Activated CD8-positive, alpha-beta T cell treated with anti-CD3 and anti-CD28 coated beads, Interleukin-2, amount 10 ng/mL, durations not matched to agents 7 days and 5 days (primary cell): ENCODE measurements at regions not wholly inside any gene's neighbourhood (a gene's known extent, or its start where the extent isn't known, plus 50 kb on each side); places are given as distances from the start of the nearest gene placed in this dataset.
"Not testable (repeated sequence)": the region's sequence is repeated elsewhere in the genome, so short reads cannot be mapped to it uniquely, and the experiment has no call there.

Source experiments
- ATAC-seq: fragments of 150-1000 bp; cut with Tn5 transposase; one replicate; pipeline ENCODE4 v1.10.0; 2021; ENCODE audit warnings: moderate library complexity
- CTCF ChIA-PET: fragments of 350-600 bp; sonication (Branson Sonifier 250); formaldehyde crosslinking; loops from one replicate; lab custom pipeline; 2021; ENCODE audit warnings: antibody characterized with exemption; lab: Charles Lee
- POLR2A ChIA-PET: fragments of 350-600 bp; sonication (Branson Sonifier 250); formaldehyde crosslinking; loops from one replicate; lab custom pipeline; 2021; ENCODE audit warnings: antibody characterized with exemption; lab: Charles Lee
- DNase-seq: peaks from one replicate; pipeline ENCODE4 v3.0.0-alpha.2; 2020
- H3K27ac Mint-ChIP-seq: one replicate; pipeline ENCODE4 v1.8.0; 2021; ENCODE audit warnings: mild to moderate bottlenecking, mixed read lengths
- H3K27me3 Mint-ChIP-seq: one replicate; pipeline ENCODE4 v1.8.0; 2021; ENCODE audit warnings: low read depth, mixed read lengths
- H3K36me3 Mint-ChIP-seq: one replicate; pipeline ENCODE4 v1.8.0; 2021; ENCODE audit warnings: low read depth, mixed read lengths
- H3K4me1 Mint-ChIP-seq: one replicate; pipeline ENCODE4 v1.8.0; 2021; ENCODE audit warnings: low read depth, mixed read lengths
- H3K4me3 Mint-ChIP-seq: one replicate; pipeline ENCODE4 v1.8.0; 2021; ENCODE audit warnings: mild to moderate bottlenecking, mixed read lengths
- H3K9me3 Mint-ChIP-seq: one replicate; pipeline ENCODE4 v1.8.0; 2022; ENCODE audit warnings: mixed read lengths; ENCODE audit not compliant: insufficient read depth

DNA sequence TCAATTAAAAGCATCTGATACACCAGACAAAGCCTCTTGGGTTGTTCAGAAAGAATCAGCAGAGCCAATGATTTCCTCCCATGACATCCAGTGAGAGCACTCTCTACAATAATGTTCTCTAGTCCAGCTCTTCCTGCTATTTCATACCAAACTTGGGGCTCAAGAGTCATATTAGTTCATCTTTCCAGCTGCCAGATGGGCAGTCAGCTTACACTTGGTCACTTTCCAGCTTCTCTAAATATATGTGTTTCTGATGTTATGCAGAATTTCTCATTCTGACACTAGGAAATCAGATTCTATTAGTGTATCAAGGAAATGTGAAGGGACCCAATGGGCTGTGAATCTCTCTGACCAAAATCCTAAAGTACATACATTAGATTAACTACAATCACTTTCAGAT, 148.9 kb downstream of the ENC1 start:
- H3K4me3 Mint-ChIP-seq: no peak overlapping the region
- DNase-seq (no peak), ATAC-seq (no peak)
- ChIA-PET CTCF (no interaction called here), POLR2A (no interaction called here)
- no peaks in the 10 kb centered on the region for H3K9me3 Mint-ChIP-seq
- H3K27me3 Mint-ChIP-seq: peaks cover 13% of the 10 kb centered on the region
- no peak overlapping the region for H3K27ac Mint-ChIP-seq
- no peaks in the 10 kb centered on the region for H3K36me3 Mint-ChIP-seq
- no peaks in the 10 kb centered on the region for H3K4me1 Mint-ChIP-seq

DNA sequence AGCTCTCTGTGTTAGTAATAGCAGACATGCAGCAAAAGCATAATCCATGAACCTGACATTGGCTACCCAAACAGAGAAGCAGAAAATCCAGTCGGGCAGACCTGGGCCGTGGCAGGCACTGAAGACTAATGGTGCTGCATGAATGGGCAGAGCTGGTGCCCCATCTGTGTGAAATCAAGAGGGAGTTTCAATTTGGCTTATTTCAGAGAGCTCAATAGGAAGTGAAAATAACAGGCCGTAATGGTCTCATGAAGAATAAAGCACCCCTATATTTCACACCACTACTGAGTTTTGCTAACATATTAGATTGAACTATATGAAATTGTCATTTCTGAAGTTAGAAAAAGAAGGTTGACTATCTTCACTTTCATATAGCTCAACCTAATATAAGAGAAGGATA, 149.7 kb downstream of the ENC1 start:
- Mint-ChIP-seq H3K27ac (no peak overlapping the region), H3K36me3 (no peaks in the 10 kb centered on the region), H3K4me1 (no peaks in the 10 kb centered on the region), H3K27me3 (peaks cover 13% of the 10 kb centered on the region), H3K9me3 (no peaks in the 10 kb centered on the region), H3K4me3 (no peak overlapping the region)
- ChIA-PET POLR2A (no interaction called here), CTCF (interaction anchor here (0.7 kb wide), 1 partner anchor 10 kb away, joined by 3 read pairs; no protein-coding TSS in a partner anchor)
- no peak for ATAC-seq
- no peak for DNase-seq

DNA sequence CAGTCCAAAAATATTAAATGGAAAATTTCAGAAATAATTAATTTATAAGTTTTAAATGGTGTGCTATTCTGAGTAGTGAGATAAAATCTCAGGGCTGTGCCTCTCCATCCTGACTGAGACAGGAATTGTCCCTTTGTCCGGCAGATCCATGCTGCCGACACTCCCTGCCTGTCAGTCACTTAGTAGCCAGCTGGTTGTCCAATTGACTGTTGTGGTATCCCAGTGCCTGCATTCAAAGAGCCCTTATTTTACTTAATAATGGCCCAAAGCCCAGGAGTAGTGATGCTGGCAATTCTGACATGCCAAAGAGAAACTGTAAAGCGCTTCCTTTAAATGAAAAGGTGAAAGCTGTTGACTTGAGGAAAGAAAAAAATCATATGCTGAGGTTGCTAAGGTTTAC, 157.5 kb downstream of the ENC1 start:
- Mint-ChIP-seq H3K4me3 (no peak overlapping the region), H3K9me3 (no peaks in the 10 kb centered on the region), H3K4me1 (no peaks in the 10 kb centered on the region), H3K27me3 (peaks cover 2% of the 10 kb centered on the region), H3K27ac (no peak overlapping the region), H3K36me3 (no peaks in the 10 kb centered on the region)
- ChIA-PET POLR2A (no interaction called here), CTCF (interaction anchor here (1.0 kb wide), 1 partner anchor 414 kb away, joined by 3 read pairs; no protein-coding TSS in a partner anchor)
- ATAC-seq (no peak), DNase-seq (no peak)

DNA sequence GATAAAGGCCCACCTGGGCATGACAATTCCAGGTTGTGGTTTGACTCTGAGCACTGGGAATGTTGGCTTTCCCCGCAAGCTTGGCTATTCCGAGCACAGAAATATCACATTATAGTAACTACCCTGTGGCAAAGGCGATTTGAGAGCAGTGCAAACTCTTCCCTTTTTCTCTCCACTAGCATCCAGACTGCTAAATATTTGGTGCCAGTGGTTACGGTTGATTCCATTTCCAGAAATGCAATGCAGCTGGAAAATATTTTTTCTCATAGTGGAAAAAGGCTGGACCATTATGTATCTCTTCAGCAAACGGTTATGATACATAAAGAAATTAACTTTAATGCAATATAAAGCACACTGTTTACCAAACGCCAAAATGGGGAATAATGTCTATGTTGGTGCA, 158.0 kb downstream of the ENC1 start:
- CTCF ChIA-PET: no interaction called here
- no peaks in the 10 kb centered on the region for H3K4me1 Mint-ChIP-seq

DNA sequence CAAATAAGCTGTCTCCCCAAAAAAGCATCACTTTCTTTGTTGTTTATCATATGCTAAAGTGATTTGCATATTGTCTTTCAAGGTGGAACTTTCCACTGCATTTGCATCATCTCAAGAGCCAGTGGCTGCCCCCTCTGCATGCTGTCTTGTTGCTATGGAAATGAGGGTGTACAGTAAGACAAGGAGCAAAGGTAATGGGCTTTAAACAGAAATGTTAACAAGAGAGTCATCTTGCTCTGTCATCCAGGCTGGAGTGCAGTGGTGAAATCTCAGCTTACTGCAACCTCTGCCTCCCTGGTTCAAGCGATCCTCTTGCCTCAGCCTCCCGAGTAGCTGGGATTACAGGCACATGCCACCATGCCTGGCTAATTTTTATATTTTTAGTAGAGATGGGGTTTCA, 159.2 kb downstream of the ENC1 start:
- ATAC-seq, H3K36me3 Mint-ChIP-seq, H3K9me3 Mint-ChIP-seq, H3K4me3 Mint-ChIP-seq, DNase-seq, H3K27me3 Mint-ChIP-seq, POLR2A ChIA-PET, CTCF ChIA-PET, H3K4me1 Mint-ChIP-seq, H3K27ac Mint-ChIP-seq: not testable (repeated sequence)

More for the DNA sequence above, 158.0 kb downstream of the ENC1 start:
- Mint-ChIP-seq H3K36me3 (no peaks in the 10 kb centered on the region), H3K4me3 (no peak overlapping the region), H3K27me3 (peaks cover 2% of the 10 kb centered on the region), H3K9me3 (no peaks in the 10 kb centered on the region), H3K27ac (no peak overlapping the region)
- POLR2A ChIA-PET: no interaction called here
- DNase-seq: no peak
- no peak for ATAC-seq

DNA sequence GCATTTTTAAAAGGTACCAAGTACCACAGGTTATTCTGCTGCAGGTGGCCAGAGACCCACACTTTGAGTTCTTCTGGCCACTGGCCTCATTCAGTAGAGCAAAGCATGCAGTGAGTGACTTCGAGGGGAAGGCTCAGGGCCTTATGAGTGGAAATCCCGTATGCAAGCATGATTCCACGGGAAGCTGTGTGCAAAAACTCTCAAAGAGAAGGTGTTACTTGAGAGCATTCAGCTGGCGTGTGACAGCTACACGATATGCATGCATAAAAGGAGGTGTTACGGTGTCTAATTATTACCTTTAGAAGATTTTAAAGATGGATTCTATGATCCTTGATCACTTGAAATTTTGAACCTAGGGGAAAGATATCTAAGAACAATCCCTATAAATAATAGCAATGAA, 160.3 kb downstream of the ENC1 start:
- H3K27ac Mint-ChIP-seq: no peak overlapping the region
- peaks cover 4% of the 10 kb centered on the region for H3K27me3 Mint-ChIP-seq
- H3K9me3 Mint-ChIP-seq: no peaks in the 10 kb centered on the region
- no peaks in the 10 kb centered on the region for H3K36me3 Mint-ChIP-seq
- no peak overlapping the region for H3K4me3 Mint-ChIP-seq
- ChIA-PET POLR2A (no interaction called here), CTCF (no interaction called here)
- no peak for DNase-seq
- ATAC-seq: no peak
- H3K4me1 Mint-ChIP-seq: no peaks in the 10 kb centered on the region

DNA sequence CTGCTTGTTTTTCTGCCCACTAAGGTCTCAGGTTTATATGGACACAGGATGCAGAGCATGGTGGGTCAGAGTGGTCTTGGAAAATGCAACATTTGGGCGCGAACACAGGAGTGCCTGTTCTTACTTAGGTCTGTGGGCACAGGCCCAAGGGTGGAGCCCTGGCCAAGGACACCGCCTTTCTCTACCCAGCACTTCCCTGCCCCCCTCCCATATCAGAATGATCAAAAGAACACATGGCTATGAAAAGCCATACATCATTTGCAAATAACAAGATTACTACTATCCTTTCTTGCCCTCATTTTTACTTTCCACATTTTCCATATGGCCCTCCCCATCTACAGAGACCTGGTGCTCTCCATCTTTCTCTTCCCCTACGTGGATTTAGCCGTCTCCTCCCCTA, 162.2 kb downstream of the ENC1 start:
- Mint-ChIP-seq H3K4me1 (no peaks in the 10 kb centered on the region), H3K27ac (no peak overlapping the region), H3K4me3 (no peak overlapping the region), H3K27me3 (peaks cover 4% of the 10 kb centered on the region), H3K36me3 (no peaks in the 10 kb centered on the region), H3K9me3 (no peaks in the 10 kb centered on the region)
- DNase-seq (no peak), ATAC-seq (no peak)
- ChIA-PET POLR2A (no interaction called here), CTCF (no interaction called here)

DNA sequence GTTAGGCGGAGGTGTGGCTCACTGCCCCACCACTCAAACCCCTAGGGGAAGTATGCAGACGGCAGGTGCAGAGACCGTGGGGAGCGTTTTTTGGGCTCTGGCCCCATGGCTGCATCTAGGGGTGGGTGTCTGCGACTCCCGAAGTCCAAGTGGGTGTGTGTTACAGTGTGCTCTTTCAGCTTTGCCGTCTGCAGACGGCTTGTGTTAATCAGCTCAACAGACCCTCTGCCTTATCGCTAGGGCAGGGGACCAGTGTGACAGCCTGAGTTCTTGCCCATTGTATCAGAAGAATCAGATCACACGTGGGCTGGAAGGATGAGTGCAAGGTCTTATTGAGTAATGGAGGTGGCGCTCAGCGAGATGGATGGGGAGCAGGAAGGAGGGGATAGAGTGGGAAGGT, 162.8 kb downstream of the ENC1 start:
- no peaks in the 10 kb centered on the region for H3K36me3 Mint-ChIP-seq
- ChIA-PET CTCF (no interaction called here), POLR2A (no interaction called here)
- ATAC-seq: no peak
- H3K4me1 Mint-ChIP-seq: no peaks in the 10 kb centered on the region
- H3K4me3 Mint-ChIP-seq: no peak overlapping the region
- H3K27ac Mint-ChIP-seq: no peak overlapping the region
- peaks cover 4% of the 10 kb centered on the region for H3K27me3 Mint-ChIP-seq
- no peak for DNase-seq
- no peaks in the 10 kb centered on the region for H3K9me3 Mint-ChIP-seq

DNA sequence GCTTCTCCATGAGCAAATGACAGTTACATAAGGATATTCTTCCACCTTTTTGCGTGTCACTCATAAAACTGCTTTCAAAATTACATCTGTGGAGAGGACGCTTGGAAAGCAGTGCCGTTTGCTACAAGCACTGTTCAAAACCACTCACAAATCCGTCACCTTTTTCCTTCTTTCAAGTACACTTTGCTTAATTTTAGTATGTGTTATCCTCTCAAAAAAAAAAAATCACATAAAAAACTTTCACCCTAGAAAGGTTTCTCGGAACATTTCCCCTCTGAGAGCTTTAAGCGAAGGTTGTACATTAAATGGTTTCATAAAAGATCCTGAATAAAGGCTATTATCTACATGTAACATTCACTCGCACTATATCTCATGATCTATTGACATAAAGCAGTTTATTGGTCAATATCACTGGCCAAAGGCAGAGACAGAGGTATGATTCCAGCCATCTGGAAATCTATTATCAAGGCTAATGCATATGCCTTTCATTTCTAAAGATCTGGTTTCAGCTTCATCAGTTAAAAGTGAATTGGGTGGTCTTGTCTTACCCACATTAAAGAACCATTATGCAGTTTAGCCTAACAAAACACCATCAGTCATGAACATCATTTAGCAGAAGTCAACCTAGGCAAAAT, 163.6 kb downstream of the ENC1 start:
- DNase-seq: no peak
- Mint-ChIP-seq H3K36me3 (no peaks in the 10 kb centered on the region), H3K27ac (no peak overlapping the region), H3K27me3 (peaks cover 4% of the 10 kb centered on the region), H3K9me3 (no peaks in the 10 kb centered on the region), H3K4me1 (no peaks in the 10 kb centered on the region), H3K4me3 (no peak overlapping the region)
- ChIA-PET POLR2A (no interaction called here), CTCF (no interaction called here)
- ATAC-seq: no peak

DNA sequence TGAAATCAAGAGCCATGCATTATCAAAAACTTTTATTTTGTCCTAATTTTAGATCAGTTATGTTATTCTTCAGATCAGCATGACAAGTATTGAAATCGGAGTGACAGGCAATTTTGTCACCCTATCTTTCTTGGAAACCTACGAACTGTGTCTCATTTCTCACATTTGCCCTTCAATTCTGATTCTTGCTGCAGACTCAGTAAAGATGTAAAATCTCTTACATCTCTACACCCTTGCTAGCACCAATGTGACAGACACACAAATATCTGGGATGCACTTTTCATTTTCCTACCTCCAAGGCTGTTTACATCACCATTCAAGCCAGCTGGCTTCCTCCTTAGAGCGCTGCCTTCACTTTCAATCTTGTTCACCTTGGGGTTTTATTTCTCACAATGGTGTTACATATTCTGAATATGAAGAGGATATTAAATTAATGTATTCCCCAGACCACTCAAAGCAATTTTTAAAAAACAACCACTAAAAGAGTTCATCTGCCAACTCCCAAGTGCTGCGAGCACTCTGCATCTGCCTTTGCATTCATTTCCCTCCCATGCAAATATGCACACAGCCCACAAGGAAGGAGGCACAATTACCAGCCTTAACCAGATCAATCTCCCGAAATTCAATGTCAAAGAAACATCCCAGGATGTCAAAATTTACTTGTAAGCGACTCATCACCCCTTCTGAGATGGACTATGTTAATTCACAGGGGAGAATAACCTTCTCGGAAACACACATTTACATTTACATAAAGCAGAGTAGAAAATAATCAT, 164.3 kb downstream of the ENC1 start:
- ChIA-PET POLR2A (no interaction called here), CTCF (no interaction called here)
- ATAC-seq: no peak
- no peak for DNase-seq
- peaks cover 4% of the 10 kb centered on the region for H3K27me3 Mint-ChIP-seq
- H3K27ac Mint-ChIP-seq: no peak overlapping the region
- no peaks in the 10 kb centered on the region for H3K4me1 Mint-ChIP-seq
- no peaks in the 10 kb centered on the region for H3K36me3 Mint-ChIP-seq
- H3K9me3 Mint-ChIP-seq: no peaks in the 10 kb centered on the region
- no peak overlapping the region for H3K4me3 Mint-ChIP-seq

DNA sequence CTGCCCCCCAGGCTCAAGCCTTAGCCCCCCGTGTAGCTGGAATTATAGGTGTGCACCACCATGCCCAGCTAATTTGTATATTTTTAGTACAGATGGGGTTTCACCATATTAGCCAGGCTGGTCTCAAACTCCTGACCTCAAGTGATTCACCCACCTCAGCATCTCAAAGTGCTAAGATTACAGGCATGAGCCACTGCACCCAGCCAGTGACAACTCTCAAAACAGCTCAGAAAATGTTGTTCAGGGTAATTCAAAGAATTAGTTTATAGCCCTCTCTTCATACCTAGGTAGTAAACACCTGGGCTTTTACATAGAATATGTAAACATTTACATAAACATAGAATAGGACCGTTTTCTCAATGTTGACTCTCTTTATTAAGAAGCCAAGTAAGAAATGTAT, 168.7 kb downstream of the ENC1 start:
- H3K27me3 Mint-ChIP-seq: peaks cover 2% of the 10 kb centered on the region

DNA sequence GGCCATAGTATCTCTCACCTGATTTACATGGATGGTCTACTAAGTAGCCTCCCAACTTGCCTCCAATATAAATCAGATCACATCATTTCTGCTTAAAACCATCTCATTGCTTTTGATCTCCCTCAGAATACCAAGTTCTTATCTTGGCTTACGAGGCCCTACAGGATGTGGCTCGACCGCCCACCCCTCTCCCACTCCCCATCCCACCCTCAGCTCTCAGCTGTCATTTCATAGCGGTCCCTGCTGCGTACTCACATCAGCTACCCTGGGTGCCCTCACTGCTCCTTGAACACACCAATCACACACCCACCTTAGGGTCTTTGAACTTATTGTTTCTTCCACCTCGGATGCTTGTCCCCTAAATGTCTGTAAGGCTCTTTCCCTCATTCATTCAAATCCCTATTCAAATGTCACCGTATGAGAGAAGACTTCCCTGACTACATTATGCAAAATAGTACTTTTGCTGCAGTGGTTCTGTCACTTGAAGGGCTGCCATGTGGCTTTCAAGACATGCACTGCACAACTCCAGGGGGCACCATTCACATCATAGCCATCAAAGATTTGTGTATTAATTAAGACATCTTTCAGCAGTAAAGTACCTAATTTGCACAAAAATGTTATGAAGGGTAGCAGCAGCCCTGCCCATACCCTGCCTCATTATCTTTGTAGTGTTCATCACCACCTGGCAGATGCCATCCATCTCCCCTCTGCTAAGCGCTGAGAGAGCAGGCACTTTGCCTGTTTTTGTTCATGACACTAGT, 171.1 kb downstream of the ENC1 start:
- POLR2A ChIA-PET: no interaction called here
- ATAC-seq (no peak), DNase-seq (no peak)
- H3K27ac Mint-ChIP-seq: no peak overlapping the region
- no peaks in the 10 kb centered on the region for H3K36me3 Mint-ChIP-seq
- CTCF ChIA-PET: no interaction called here
- no peaks in the 10 kb centered on the region for H3K27me3 Mint-ChIP-seq
- no peaks in the 10 kb centered on the region for H3K4me1 Mint-ChIP-seq
- H3K4me3 Mint-ChIP-seq: no peak overlapping the region
- no peaks in the 10 kb centered on the region for H3K9me3 Mint-ChIP-seq

More for the DNA sequence above, 168.7 kb downstream of the ENC1 start:
- Mint-ChIP-seq H3K9me3 (no peaks in the 10 kb centered on the region), H3K4me3 (no peak overlapping the region), H3K27ac (no peak overlapping the region), H3K4me1 (no peaks in the 10 kb centered on the region), H3K36me3 (no peaks in the 10 kb centered on the region)
- ChIA-PET CTCF (no interaction called here), POLR2A (no interaction called here)
- ATAC-seq: no peak
- DNase-seq: no peak
